ENCODE measurements at regions not wholly inside any gene's neighbourhood (a gene's known extent, or its start where the extent isn't known, plus 50 kb on each side); places are given as distances from the start of the nearest gene placed in this dataset.

DNA sequence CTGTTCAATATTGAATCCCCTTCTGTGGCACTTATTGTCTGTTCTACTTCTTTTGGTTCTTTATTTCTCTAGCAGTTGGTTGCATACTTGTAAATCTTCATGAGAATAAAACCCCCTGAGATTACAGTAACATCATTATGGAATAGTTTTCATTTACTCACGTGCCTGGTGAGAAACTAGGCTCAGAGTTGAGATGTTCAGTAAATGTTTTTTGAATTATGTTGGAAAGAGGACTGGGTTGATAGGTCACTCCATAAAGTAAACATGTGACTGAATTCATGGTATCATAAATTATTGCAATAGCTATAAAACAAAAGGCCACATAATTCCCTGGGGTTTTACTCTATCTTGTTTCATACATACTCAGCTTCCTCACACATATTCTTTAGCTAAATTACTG, 174.2 kb upstream of the C9orf72 start:
- H3K27me3 ChIP-seq (ENCODE audit: insufficient read depth, low read length), result no peaks in the 10 kb centered on the region
- no peaks in the 10 kb centered on the region for H3K79me2 ChIP-seq (ENCODE audit: insufficient read depth, low read length)
- ChIA-PET POLR2A (no interaction called here), RAD21 (ENCODE audit: low non-redundant PET in 1 of 2, low total read pairs in 2 of 2, uncharacterized antibody in 2 of 2, unreplicated experiment in 2 of 2) (no interaction called here), CTCF (no interaction called here)
- ATAC-seq (no peak), DNase-seq (ENCODE audit: low read depth, low spot score) (no peak)
- H2AFZ ChIP-seq (ENCODE audit: low read depth, low read length, poor library complexity, severe bottlenecking), result no peak overlapping the region
- intact Hi-C loops (cut with micrococcal nuclease), result no loop called here
- no peak overlapping the region for H3K27ac ChIP-seq (ENCODE audit: low read depth, low read length)
- no peak overlapping the region for H3K9ac ChIP-seq (ENCODE audit: low read length)
- no peak overlapping the region for H3K4me2 ChIP-seq (ENCODE audit: low read length)
- H3K4me1 ChIP-seq (ENCODE audit: control insufficient read depth in 1 of 2, insufficient read depth in 2 of 2, low read length in 2 of 2), result no peaks in the 10 kb centered on the region
- no peaks in the 10 kb centered on the region for H3K9me3 ChIP-seq (ENCODE audit: control insufficient read depth in 1 of 2, insufficient read depth in 1 of 2, low read depth in 1 of 2, low read length in 2 of 2)
- H3K4me3 ChIP-seq (replicated peaks in 1 of 2; ENCODE audit: low read depth in 1 of 2, low read length in 2 of 2), result no peak overlapping the region
- H4K20me1 ChIP-seq (ENCODE audit: insufficient read depth), result no peaks in the 10 kb centered on the region
- TF ChIP-seq RAD21 (IDR thresholded peaks at IDR 0.05; ENCODE audit: low read depth) (no peak), POLR2AphosphoS5 (IDR thresholded peaks at IDR 0.05; ENCODE audit: low read depth, low read length) (no peak), EZH2 (IDR thresholded peaks at IDR 0.05) (no peak), SP1 (IDR thresholded peaks at IDR 0.05; ENCODE audit: low read depth) (no peak), YY1 (IDR thresholded peaks at IDR 0.05; ENCODE audit: extremely low read depth, insufficient replicate concordance, low read depth, low read length) (no peak), ZFX (IDR thresholded peaks at IDR 0.05) (no peak), EGR1 (IDR thresholded peaks at IDR 0.05; ENCODE audit: low read depth) (no peak), FOSL1 (IDR thresholded peaks at IDR 0.05; ENCODE audit: low read depth) (no peak)
- TF ChIP-seq, protein P1, sequence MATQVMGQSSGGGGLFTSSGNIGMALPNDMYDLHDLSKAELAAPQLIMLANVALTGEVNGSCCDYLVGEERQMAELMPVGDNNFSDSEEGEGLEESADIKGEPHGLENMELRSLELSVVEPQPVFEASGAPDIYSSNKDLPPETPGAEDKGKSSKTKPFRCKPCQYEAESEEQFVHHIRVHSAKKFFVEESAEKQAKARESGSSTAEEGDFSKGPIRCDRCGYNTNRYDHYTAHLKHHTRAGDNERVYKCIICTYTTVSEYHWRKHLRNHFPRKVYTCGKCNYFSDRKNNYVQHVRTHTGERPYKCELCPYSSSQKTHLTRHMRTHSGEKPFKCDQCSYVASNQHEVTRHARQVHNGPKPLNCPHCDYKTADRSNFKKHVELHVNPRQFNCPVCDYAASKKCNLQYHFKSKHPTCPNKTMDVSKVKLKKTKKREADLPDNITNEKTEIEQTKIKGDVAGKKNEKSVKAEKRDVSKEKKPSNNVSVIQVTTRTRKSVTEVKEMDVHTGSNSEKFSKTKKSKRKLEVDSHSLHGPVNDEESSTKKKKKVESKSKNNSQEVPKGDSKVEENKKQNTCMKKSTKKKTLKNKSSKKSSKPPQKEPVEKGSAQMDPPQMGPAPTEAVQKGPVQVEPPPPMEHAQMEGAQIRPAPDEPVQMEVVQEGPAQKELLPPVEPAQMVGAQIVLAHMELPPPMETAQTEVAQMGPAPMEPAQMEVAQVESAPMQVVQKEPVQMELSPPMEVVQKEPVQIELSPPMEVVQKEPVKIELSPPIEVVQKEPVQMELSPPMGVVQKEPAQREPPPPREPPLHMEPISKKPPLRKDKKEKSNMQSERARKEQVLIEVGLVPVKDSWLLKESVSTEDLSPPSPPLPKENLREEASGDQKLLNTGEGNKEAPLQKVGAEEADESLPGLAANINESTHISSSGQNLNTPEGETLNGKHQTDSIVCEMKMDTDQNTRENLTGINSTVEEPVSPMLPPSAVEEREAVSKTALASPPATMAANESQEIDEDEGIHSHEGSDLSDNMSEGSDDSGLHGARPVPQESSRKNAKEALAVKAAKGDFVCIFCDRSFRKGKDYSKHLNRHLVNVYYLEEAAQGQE (IDR thresholded peaks at IDR 0.05; ENCODE audit: low read depth), result no peak
- TF ChIP-seq, protein P2, sequence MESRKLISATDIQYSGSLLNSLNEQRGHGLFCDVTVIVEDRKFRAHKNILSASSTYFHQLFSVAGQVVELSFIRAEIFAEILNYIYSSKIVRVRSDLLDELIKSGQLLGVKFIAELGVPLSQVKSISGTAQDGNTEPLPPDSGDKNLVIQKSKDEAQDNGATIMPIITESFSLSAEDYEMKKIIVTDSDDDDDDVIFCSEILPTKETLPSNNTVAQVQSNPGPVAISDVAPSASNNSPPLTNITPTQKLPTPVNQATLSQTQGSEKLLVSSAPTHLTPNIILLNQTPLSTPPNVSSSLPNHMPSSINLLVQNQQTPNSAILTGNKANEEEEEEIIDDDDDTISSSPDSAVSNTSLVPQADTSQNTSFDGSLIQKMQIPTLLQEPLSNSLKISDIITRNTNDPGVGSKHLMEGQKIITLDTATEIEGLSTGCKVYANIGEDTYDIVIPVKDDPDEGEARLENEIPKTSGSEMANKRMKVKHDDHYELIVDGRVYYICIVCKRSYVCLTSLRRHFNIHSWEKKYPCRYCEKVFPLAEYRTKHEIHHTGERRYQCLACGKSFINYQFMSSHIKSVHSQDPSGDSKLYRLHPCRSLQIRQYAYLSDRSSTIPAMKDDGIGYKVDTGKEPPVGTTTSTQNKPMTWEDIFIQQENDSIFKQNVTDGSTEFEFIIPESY (IDR thresholded peaks at IDR 0.05; ENCODE audit: extremely low read depth, insufficient replicate concordance, low read length), result no peak
- TF ChIP-seq, protein P3, sequence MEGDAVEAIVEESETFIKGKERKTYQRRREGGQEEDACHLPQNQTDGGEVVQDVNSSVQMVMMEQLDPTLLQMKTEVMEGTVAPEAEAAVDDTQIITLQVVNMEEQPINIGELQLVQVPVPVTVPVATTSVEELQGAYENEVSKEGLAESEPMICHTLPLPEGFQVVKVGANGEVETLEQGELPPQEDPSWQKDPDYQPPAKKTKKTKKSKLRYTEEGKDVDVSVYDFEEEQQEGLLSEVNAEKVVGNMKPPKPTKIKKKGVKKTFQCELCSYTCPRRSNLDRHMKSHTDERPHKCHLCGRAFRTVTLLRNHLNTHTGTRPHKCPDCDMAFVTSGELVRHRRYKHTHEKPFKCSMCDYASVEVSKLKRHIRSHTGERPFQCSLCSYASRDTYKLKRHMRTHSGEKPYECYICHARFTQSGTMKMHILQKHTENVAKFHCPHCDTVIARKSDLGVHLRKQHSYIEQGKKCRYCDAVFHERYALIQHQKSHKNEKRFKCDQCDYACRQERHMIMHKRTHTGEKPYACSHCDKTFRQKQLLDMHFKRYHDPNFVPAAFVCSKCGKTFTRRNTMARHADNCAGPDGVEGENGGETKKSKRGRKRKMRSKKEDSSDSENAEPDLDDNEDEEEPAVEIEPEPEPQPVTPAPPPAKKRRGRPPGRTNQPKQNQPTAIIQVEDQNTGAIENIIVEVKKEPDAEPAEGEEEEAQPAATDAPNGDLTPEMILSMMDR (IDR thresholded peaks at IDR 0.05 in 2 of 3, conservative IDR thresholded peaks at IDR 0.05 in 1 of 3; ENCODE audit: borderline replicate concordance in 1 of 3, insufficient read depth in 1 of 3, low read depth in 2 of 3, low read length in 2 of 3), result no peak
- H3K36me3 ChIP-seq (ENCODE audit: control insufficient read depth in 1 of 2, insufficient read depth in 2 of 2, low read length in 2 of 2), result no peaks in the 10 kb centered on the region
- no TSS peak for BruUV-seq (replicated peaks)
- no peaks in the 10 kb centered on the region for H3K9me2 ChIP-seq (ENCODE audit: insufficient read depth)
